Upper lobe of left lung (tissue), 4 donors: ENCODE measurements at regions not wholly inside any gene's neighbourhood (a gene's known extent, or its start where the extent isn't known, plus 50 kb on each side); places are given as distances from the start of the nearest gene placed in this dataset.

ENCODE experiments used
- CTCF ChIP-seq, 6 experiments: fragments of 450-650 bp in 4 of 6; fragments of 200-600 bp in 2 of 6; sonication (generic) in 2 of 6; IDR thresholded peaks; one replicate each; pipeline ENCODE4 v1.5.1; 2016 to 2019; ENCODE audit warnings: antibody characterized with exemption in 6 of 6
- EP300 ChIP-seq, 4 donors: sonication (generic); formaldehyde crosslinking; IDR thresholded peaks; one replicate each; pipeline ENCODE4 v1.5.1; 2017; ENCODE audit warnings: antibody characterized with exemption in 4 of 4, control low read depth in 2 of 4
- POLR2A ChIP-seq, 4 donors: fragments of 450-650 bp; IDR thresholded peaks; one replicate each; pipeline ENCODE4 v1.5.1; 2016 to 2017; ENCODE audit warnings: antibody characterized with exemption in 4 of 4, mild to moderate bottlenecking in 2 of 4

GRCh38 chr5:176187276-176188062, 50.8 kb upstream of the SIMC1 start:
- TF ChIP-seq CTCF (IDR thresholded peaks at IDR 0.05) (no peak), EP300 (IDR thresholded peaks at IDR 0.05) (no peak), POLR2A (IDR thresholded peaks at IDR 0.05) (no peak)
